ENCODE measurements at regions not wholly inside any gene's neighbourhood (a gene's known extent, or its start where the extent isn't known, plus 50 kb on each side); places are given as distances from the start of the nearest gene placed in this dataset.
"Not testable (repeated sequence)": the region's sequence is repeated elsewhere in the genome, so short reads cannot be mapped to it uniquely, and the experiment has no call there.

GRCh38 chr2:16058747-16059358 is 118.5 kb downstream of the MYCN start:
- no peak for DNase-seq (ENCODE audit: low read depth in 2 of 2)

DNA sequence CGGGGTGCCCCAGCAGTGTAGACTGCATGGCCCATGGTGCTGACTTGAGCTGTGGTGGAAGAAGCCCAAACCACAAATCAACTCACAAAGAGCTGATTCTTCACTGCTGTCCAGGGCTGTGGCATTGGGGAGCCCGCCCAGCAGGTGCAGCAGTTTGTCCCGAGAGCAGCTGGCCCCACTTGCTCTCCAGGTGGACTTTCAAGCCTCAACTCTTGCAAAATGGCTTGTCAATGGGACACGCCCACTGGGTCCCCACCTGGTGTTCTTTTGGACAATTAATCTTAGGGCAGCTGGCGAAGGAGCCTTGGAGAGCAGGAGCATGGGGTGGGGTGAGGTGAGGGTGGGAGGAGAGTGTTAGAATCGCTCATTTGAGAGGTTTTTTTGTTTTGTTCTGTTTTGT is 117.9 kb downstream of the MYCN start:
- no peak for DNase-seq (ENCODE audit: low read depth in 2 of 2)

DNA sequence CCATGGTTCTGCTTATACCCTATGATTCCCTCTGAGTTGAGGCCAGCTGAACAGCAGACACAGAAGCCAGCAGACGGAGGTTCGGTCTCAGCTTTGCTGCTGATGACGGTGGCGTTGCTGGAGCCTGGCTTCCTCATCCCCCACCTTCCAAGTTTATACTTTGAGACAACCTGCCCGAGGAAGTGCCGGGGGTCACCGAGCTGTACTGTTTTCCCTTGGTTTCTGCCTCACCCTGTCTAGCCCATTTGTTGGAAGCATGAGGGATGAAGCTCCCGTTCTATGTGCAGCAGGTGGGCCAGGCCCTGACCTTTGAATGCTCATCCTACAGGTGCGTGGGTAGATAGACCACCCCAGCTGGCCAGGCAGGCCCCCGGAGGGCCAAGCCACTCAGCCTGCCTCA is 117.3 kb downstream of the MYCN start:
- no peak for DNase-seq (ENCODE audit: low read depth in 2 of 2)

DNA sequence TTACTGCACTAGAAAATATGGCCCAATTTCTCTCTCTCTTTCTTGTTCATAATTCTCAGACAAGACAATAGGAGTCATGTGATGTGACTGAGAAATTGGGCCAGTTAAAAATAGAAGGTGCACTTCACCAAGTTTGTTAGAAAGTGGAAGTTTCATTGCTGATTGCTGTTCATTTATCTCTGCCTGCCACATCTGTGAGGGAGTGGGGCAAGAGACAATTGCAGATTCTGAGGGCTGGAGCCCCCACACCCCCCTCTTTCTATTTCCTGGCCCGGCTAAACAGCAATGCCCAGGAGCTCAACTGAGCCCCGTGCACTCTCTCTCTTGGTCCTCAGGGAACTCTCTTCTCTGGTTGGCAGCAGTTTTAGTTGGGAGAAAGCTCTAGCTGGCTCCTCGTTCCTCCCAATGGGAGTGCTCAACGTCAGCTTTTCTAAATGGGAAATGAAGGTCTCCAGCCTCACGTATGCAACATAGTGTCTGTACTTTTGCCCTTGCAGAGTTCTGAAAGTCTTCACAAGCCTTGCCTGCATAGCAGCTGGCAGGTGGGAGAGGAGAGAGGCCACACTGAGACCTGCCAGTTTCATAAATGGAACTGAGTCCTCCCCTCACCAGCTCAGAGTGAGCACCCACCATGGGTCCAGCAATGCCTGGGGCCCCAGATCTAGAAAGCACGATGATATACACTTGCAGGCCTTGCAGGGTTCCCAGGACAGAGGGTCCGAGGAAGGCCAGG is 115.7 kb downstream of the MYCN start:
- no peak for DNase-seq (ENCODE audit: low read depth in 2 of 2)

- DNase-seq (ENCODE audit: low read depth in 2 of 2) = no peak
Observed at GRCh38 chr2:16053437-16054257, 113.3 kb downstream of the MYCN start.

DNA sequence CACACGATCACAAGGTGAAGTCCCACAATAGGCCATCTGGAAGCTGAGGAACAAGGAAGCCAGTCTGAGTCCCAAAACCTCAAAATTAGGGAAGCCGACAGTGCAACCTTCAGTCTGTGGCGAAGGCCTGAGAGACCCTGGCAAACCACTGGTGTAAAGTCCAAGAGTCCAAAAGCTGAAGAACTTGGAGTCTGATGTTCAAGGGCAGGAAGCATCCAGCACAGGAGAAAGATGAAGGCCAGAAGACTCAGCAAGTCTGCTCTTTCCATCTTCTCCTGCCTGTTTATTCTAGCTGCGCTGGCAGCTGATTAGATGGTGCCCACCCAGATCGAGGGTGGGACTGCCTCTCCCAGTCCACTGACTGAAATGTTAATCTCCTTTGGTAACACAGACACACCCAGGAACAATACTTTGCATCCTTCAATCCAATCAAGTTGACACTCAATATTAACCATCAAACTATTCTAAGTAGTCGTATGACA is 112.3 kb downstream of the MYCN start:
- not testable (repeated sequence) for DNase-seq (ENCODE audit: low read depth in 2 of 2)

- DNase-seq (ENCODE audit: low read depth in 2 of 2) = no peak
Observed at GRCh38 chr2:16051841-16052564, 111.7 kb downstream of the MYCN start.

- no peak for DNase-seq (ENCODE audit: low read depth in 2 of 2)
Observed at GRCh38 chr2:16050908-16051489, 110.6 kb downstream of the MYCN start.

GRCh38 chr2:16050261-16050907 is 110.0 kb downstream of the MYCN start:
- no peak for DNase-seq (ENCODE audit: low read depth in 2 of 2)

- no peak for DNase-seq (ENCODE audit: low read depth in 2 of 2)
Observed at GRCh38 chr2:16049406-16049805, 109.1 kb downstream of the MYCN start.

GRCh38 chr2:16048466-16048865 is 108.1 kb downstream of the MYCN start:
- no peak for DNase-seq (ENCODE audit: low read depth in 2 of 2)

DNA sequence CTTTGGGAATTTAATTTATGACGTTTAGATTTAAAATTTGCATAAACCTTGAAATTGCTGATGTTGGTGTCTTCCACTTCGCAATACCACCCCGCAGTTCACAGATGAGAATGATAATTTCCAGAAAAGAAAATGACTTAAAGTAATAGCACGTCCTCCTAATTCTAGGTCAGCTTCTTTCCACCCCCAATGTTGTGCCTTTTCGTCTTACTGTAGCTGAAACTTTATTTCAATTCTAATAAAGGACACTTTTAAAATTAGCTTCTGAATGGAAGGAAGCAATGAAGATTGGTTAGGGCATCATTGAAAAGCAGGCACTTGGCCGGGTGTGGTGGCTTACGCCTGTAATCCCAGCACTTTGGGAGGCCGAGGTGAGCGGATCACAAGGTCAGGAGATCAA is 107.4 kb downstream of the MYCN start:
- DNase-seq (ENCODE audit: low read depth in 2 of 2) = no peak

DNA sequence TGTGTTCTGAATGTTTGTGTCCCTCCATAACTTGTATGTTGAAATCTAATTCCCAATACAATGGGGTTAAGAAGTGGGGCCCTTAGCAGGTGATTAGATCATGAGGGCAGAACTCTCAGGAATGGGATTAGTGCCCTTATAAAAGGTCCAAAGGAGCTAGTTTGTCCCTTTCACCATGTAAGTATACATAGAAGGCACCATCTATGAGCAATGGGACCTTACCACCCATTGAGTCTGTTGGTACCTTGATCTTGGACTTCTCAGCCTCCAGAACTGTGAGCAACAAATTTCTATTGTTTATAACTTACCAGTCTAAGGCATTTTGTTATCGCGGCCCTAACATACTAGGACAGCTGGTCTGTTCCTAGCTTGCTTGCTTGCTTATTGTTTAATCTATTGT is 106.3 kb downstream of the MYCN start:
- no peak for DNase-seq (ENCODE audit: low read depth in 2 of 2)

DNA sequence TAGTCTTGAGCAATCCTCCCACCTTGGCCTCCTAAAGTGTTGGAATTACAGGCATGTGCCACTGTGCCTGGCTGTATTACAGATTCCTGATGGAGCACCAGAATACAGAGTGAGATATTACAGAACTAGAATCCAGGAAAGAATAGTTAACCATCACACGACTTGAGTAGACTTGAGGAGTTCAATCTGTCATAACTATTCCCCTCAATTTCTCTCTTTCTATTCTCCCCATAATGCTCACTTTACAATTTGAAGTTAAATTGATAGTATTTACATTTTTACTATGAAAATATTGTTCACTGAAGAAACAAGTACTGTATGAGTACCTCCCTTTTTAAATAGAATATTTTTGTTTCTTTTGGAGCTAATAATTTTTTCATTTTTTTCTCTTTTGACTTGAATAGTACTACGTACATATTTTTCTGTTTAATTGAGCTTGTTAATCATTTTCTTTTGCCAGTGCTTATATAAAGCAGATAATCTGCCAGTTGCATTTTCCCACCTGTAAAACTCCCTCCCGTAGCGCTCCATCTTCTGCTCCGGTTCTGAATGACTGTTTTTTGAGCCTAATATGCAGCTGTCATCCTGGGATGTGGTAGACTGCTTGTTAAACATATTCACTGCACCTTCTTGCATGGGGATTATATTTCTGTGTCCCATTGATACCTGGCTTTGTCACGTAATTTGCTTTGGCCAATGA is 105.5 kb downstream of the MYCN start:
- no peak for DNase-seq (ENCODE audit: low read depth in 2 of 2)

DNA sequence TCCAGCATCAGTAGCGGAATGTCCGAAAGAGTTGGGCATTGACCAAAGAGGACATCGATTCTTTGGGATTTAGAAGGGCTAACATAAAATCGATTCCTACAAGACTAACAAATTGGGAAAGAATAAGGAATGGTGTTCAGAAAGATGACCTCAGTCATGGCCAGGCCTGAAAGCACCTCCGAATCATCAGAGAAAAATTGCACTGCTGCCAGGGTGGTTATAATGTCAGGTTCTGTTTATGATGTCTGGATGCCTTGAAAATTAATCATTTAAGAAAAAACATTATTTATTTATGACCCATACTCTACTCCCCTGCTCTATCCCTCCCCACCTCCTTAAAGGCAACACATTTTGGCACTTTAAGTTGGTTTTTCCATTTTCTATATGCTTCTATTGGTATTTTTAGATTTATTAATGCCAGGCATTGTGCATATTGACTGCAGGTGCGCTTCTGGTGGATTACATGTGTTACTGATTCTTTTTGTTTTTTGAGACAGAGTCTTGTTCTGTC is 104.7 kb downstream of the MYCN start:
- DNase-seq (ENCODE audit: low read depth in 2 of 2) = no peak

DNA sequence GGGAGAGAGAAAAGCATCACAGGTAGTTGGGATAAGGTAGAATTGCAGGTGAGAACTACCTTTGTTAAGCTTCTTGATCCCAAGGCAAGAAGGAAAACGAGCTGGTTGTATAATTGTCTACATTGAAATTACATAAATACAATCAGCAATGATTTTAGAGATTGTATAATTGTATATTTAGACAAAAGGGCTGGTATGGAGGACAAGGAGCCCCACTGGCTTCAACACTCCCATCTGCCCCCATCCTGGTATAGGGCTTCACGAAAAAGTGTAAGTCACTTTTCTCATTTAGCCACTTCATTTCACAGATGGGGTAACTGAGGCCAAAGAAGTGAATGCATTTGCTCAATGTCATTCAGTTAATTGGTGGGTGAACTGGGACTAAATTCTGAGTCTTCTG is 103.3 kb downstream of the MYCN start:
- DNase-seq (ENCODE audit: low read depth in 2 of 2) = no peak

DNA sequence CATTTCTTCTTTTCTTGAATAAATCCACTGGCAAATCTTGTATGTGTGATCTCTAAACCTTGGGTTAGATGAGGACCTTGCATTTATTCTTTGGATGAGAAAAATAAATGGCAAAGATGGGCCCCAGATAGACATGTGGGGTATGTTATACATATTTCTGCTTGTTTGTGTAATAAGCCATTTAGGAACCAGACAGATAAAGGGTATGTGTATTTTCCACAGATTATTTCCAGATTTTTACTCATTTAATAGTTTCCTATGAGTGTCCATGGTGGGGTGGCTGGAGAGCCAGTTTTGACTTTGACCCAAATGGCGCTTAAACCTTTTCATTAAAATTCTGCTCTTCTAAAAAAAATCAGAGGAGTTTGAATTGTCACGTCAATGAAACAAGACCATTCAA is 102.8 kb downstream of the MYCN start:
- DNase-seq (ENCODE audit: low read depth in 2 of 2) = no peak

DNA sequence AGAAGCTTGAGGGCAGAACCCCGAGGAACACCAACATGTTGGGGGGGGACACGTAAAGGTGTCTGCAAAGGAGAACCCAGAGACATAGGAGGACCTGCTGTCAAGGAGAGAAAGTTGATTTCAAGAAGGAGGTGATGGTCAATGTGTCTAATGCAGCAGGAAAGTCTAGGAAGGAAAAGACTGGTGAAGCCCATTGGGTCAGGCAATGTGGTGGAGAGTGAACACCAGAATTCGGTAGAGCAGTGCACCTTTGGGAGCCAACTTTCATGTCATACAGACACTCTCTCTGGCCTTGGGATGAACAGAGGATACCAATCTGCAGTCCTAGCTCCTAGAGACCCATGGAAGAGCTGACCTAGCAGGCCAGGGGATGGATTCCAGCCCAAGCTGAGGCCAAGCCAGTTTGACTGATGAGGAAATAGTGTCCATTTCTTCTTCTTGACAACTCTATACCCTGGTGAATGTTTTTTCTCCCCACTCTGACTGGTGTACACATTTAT is 101.9 kb downstream of the MYCN start:
- no peak for DNase-seq (ENCODE audit: low read depth in 2 of 2)

- no peak for DNase-seq (ENCODE audit: low read depth in 2 of 2)
Observed at GRCh38 chr2:16040271-16041010, 100.1 kb downstream of the MYCN start.

Measured in stimulated activated CD4-positive, alpha-beta T cell treated with anti-CD3 and anti-CD28 coated beads, Interleukin-1b, Interleukin-23, amount 100 ng/mL, for 1 hour (primary cell).